ENCODE measurements at regions not wholly inside any gene's neighbourhood (a gene's known extent, or its start where the extent isn't known, plus 50 kb on each side); places are given as distances from the start of the nearest gene placed in this dataset.

- no peak for TF ChIP-seq CTCF (IDR thresholded peaks at IDR 0.05; ENCODE audit: borderline replicate concordance, insufficient read depth, low read depth, low read length)
- no peak overlapping the region for H3K4me3 ChIP-seq (ENCODE audit: low read depth, low read length)
These were observed 61.1 kb upstream of the ZFP64 start for GRCh38 chr20:52252664-52253063.

GRCh38 chr20:52251827-52252226 lies 60.2 kb upstream of the ZFP64 start:
- no peak overlapping the region for H3K4me3 ChIP-seq (ENCODE audit: low read depth, low read length)
- TF ChIP-seq CTCF (IDR thresholded peaks at IDR 0.05; ENCODE audit: borderline replicate concordance, insufficient read depth, low read depth, low read length) = no peak

GRCh38 chr20:52251136-52251700 lies 59.6 kb upstream of the ZFP64 start:
- no peak for TF ChIP-seq CTCF (IDR thresholded peaks at IDR 0.05; ENCODE audit: borderline replicate concordance, insufficient read depth, low read depth, low read length)
- no peak overlapping the region for H3K4me3 ChIP-seq (ENCODE audit: low read depth, low read length)

GRCh38 chr20:52247548-52247947 lies 56.0 kb upstream of the ZFP64 start:
- no peak for TF ChIP-seq CTCF (IDR thresholded peaks at IDR 0.05; ENCODE audit: borderline replicate concordance, insufficient read depth, low read depth, low read length)
- no peak overlapping the region for H3K4me3 ChIP-seq (ENCODE audit: low read depth, low read length)

- TF ChIP-seq CTCF (IDR thresholded peaks at IDR 0.05; ENCODE audit: borderline replicate concordance, insufficient read depth, low read depth, low read length) = no peak
These were observed 54.8 kb upstream of the ZFP64 start for GRCh38 chr20:52246366-52246765.

GRCh38 chr20:52244702-52245101 lies 53.1 kb upstream of the ZFP64 start:
- no peak overlapping the region for H3K4me3 ChIP-seq (ENCODE audit: low read depth, low read length)
- TF ChIP-seq CTCF (IDR thresholded peaks at IDR 0.05; ENCODE audit: borderline replicate concordance, insufficient read depth, low read depth, low read length) = no peak

More at GRCh38 chr20:52246366-52246765, 54.8 kb upstream of the ZFP64 start:
- H3K4me3 ChIP-seq (ENCODE audit: low read depth, low read length) = no peak overlapping the region

All from GM12875 (cell line).